Keratinocyte (primary cell): ENCODE measurements at regions not wholly inside any gene's neighbourhood (a gene's known extent, or its start where the extent isn't known, plus 50 kb on each side); places are given as distances from the start of the nearest gene placed in this dataset.

Experiments used
- DNase-seq: peaks from one replicate; pipeline ENCODE4 v3.0.0-alpha.2; 2011; ENCODE audit warnings: low read depth, missing footprints, low spot score
- FAIRE-seq: peaks from 2 replicates; lab custom pipeline; 2011; peaks lifted over from hg19 to GRCh38; lab: Jason Lieb, UNC
- H2AFZ ChIP-seq: 2 replicates; pipeline ENCODE4 v1.6.0; 2012; ENCODE audit warnings: low read length, control low read depth, inconsistent platforms; ENCODE audit not compliant: control insufficient read depth
- H3K27ac ChIP-seq: 2 replicates; pipeline ENCODE4 v1.5.1; 2011; ENCODE audit warnings: low read length; ENCODE audit not compliant: control insufficient read depth, insufficient read depth
- H3K27me3 ChIP-seq: 3 replicates; pipeline ENCODE4 v1.6.0; 2011; ENCODE audit warnings: low read length; ENCODE audit not compliant: control insufficient read depth, insufficient read depth; ENCODE audit errors: extremely low read depth
- H3K36me3 ChIP-seq, 2 experiments: 2 replicates in 1 of 2; 3 replicates in 1 of 2; pipeline ENCODE4 v1.5.1; 2011; ENCODE audit warnings: low read length in 2 of 2, mild to moderate bottlenecking in 1 of 2; ENCODE audit not compliant: control insufficient read depth in 2 of 2, insufficient read depth in 2 of 2; ENCODE audit errors: extremely low read depth in 1 of 2
- H3K4me1 ChIP-seq: 3 replicates; pipeline ENCODE4 v1.5.1; 2011; ENCODE audit warnings: low read length; ENCODE audit not compliant: control insufficient read depth, insufficient read depth; ENCODE audit errors: extremely low read depth
- H3K4me2 ChIP-seq: 3 replicates; pipeline ENCODE4 v1.6.0; 2011; ENCODE audit warnings: low read depth, low read length; ENCODE audit not compliant: control insufficient read depth, insufficient read depth; ENCODE audit errors: extremely low read depth
- H3K4me3 ChIP-seq, 3 experiments: fragments of 200-600 bp in 1 of 3; sonication (generic) in 1 of 3; 2 replicates in 2 of 3; 3 replicates in 1 of 3; pipeline ENCODE4 v1.5.1; 2011 to 2016; ENCODE audit warnings: low read length in 3 of 3, mild to moderate bottlenecking in 3 of 3, control low read depth in 2 of 3, inconsistent platforms in 1 of 3, low read depth in 1 of 3, mixed read lengths in 1 of 3, mixed run types in 1 of 3, moderate library complexity in 1 of 3; ENCODE audit not compliant: control insufficient read depth in 2 of 3, insufficient read depth in 2 of 3; ENCODE audit errors: extremely low read depth in 1 of 3
- H3K79me2 ChIP-seq: 2 replicates; pipeline ENCODE4 v1.6.0; 2012; ENCODE audit warnings: low read length; ENCODE audit not compliant: control insufficient read depth, insufficient read depth
- H3K9ac ChIP-seq: 3 replicates; pipeline ENCODE4 v1.6.0; 2011; ENCODE audit warnings: low read length; ENCODE audit not compliant: control insufficient read depth, insufficient read depth; ENCODE audit errors: extremely low read depth
- H3K9me1 ChIP-seq: 3 replicates; pipeline ENCODE4 v1.6.0; 2011; ENCODE audit warnings: low read length; ENCODE audit not compliant: control insufficient read depth, insufficient read depth; ENCODE audit errors: extremely low read depth
- H3K9me3 ChIP-seq: 2 replicates; pipeline ENCODE4 v1.5.1; 2012; ENCODE audit warnings: low read depth, low read length; ENCODE audit not compliant: control insufficient read depth
- H4K20me1 ChIP-seq: 3 replicates; pipeline ENCODE4 v1.6.0; 2011; ENCODE audit warnings: low read length; ENCODE audit not compliant: control insufficient read depth, insufficient read depth; ENCODE audit errors: extremely low read depth
- EZH2 ChIP-seq: IDR thresholded peaks from one replicate; pipeline ENCODE4 v1.6.1; 2012; ENCODE audit warnings: inconsistent platforms, mild to moderate bottlenecking, low read length, moderate library complexity
- dilution Hi-C: fragments of 300-500 bp; cut with MboI; formaldehyde crosslinking; loops from one replicate; pipeline ENCODE4 v1.7.0; 2020; ENCODE audit warnings: low sequenced_read_pairs; ENCODE audit not compliant: extremely low pct_ligation_motif_present
- TF ChIP-seq, protein P1 (sequence below), 3 experiments: IDR thresholded peaks in 1 of 3; conservative IDR thresholded peaks in 1 of 3; optimal IDR thresholded peaks in 1 of 3; 2 replicates in 2 of 3; 3 replicates in 1 of 3; pipeline versions ENCODE3 to v1.5.1; 2011; ENCODE audit warnings: low read length in 3 of 3, mild to moderate bottlenecking in 3 of 3, moderate library complexity in 2 of 3, control low read depth in 1 of 3, inconsistent platforms in 1 of 3; ENCODE audit not compliant: insufficient read depth in 2 of 3; ENCODE audit errors: extremely low read depth in 1 of 3

DNA sequence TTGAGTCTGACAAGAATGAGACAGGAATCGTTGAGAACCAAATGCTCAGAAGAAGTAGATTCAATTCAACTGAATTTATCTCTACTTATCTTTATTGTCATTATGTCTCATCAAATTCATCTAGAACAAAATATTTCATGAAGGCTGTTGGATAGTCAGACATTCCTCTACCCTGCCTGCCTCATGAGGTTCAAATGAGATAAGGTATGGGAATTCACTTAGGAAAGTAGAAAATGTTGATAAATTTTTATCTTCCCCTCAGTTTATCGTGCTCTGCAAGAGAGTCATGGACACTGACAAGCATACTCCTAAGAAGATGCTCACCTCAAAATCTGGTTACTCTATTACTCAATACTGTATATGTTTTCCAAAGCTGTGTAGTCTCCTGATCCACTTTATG is 149.7 kb upstream of the CDIN1 start:
- Histone ChIP-seq H3K27me3 (no peaks in the 10 kb centered on the region), H3K4me2 (no peak overlapping the region), H3K4me3 (no peak overlapping the region), H3K4me1 (peaks cover 18% of the 10 kb centered on the region), H3K36me3 (no peaks in the 10 kb centered on the region), H3K9ac (no peak overlapping the region), H3K27ac (no peak overlapping the region), H3K79me2 (no peaks in the 10 kb centered on the region), H3K9me1 (no peaks in the 10 kb centered on the region), H3K9me3 (no peaks in the 10 kb centered on the region), H4K20me1 (no peaks in the 10 kb centered on the region), H2AFZ (no peak overlapping the region)
- TF ChIP-seq, protein P1, sequence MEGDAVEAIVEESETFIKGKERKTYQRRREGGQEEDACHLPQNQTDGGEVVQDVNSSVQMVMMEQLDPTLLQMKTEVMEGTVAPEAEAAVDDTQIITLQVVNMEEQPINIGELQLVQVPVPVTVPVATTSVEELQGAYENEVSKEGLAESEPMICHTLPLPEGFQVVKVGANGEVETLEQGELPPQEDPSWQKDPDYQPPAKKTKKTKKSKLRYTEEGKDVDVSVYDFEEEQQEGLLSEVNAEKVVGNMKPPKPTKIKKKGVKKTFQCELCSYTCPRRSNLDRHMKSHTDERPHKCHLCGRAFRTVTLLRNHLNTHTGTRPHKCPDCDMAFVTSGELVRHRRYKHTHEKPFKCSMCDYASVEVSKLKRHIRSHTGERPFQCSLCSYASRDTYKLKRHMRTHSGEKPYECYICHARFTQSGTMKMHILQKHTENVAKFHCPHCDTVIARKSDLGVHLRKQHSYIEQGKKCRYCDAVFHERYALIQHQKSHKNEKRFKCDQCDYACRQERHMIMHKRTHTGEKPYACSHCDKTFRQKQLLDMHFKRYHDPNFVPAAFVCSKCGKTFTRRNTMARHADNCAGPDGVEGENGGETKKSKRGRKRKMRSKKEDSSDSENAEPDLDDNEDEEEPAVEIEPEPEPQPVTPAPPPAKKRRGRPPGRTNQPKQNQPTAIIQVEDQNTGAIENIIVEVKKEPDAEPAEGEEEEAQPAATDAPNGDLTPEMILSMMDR (optimal IDR thresholded peaks at IDR 0.05 in 1 of 3, IDR thresholded peaks at IDR 0.05 in 1 of 3, conservative IDR thresholded peaks at IDR 0.05 in 1 of 3; ENCODE audit: extremely low read depth in 1 of 3, insufficient read depth in 2 of 3, low read length in 3 of 3) = no peak
- no peak for TF ChIP-seq EZH2
- dilution Hi-C loops = no loop called here
- DNase-seq (no peak), FAIRE-seq (no peak)

DNA sequence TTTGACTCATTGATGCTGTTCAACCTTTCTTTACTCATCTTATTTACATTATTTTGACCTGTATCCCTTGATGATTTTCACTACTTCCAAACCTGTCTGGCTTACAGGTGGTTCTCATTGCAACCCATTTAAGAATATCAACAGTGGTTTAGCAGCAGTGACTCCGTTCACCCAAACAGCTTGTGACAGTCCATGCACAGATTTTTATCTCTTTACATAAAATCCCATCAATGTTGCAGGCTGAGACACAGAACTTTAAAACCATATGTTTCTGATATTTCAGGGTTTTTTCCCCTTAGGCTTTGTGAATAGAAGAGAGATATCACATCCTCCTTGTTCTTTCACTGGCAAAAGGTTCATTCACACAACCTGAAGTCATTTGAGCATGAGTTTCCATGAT is 149.1 kb upstream of the CDIN1 start:
- no peaks in the 10 kb centered on the region for H3K36me3 ChIP-seq
- no peak overlapping the region for H3K9ac ChIP-seq
- no peaks in the 10 kb centered on the region for H4K20me1 ChIP-seq
- FAIRE-seq (peak; percentile 26), DNase-seq (no peak)
- dilution Hi-C loops = no loop called here
- no peaks in the 10 kb centered on the region for H3K79me2 ChIP-seq
- H3K9me3 ChIP-seq = no peaks in the 10 kb centered on the region
- TF ChIP-seq, protein P1 (optimal IDR thresholded peaks at IDR 0.05 in 1 of 3, IDR thresholded peaks at IDR 0.05 in 1 of 3, conservative IDR thresholded peaks at IDR 0.05 in 1 of 3; ENCODE audit: extremely low read depth in 1 of 3, insufficient read depth in 2 of 3, low read length in 3 of 3) = no peak
- no peak for TF ChIP-seq EZH2
- no peak overlapping the region for H3K4me2 ChIP-seq
- peaks cover 18% of the 10 kb centered on the region for H3K4me1 ChIP-seq
- no peaks in the 10 kb centered on the region for H3K27me3 ChIP-seq
- H3K27ac ChIP-seq = no peak overlapping the region
- no peak overlapping the region for H2AFZ ChIP-seq
- no peaks in the 10 kb centered on the region for H3K9me1 ChIP-seq
- no peak overlapping the region for H3K4me3 ChIP-seq
